HG02840 (cell line): ENCODE measurements at regions not wholly inside any gene's neighbourhood (a gene's known extent, or its start where the extent isn't known, plus 50 kb on each side); places are given as distances from the start of the nearest gene placed in this dataset.

Experiments used
- ATAC-seq: cut with Tn5 transposase; IDR thresholded peaks from one replicate; pipeline ENCODE4 v1.9.1; 2021; ENCODE audit warnings: mild to moderate bottlenecking, moderate library complexity, moderate number of reproducible peaks; ENCODE audit not compliant: unreplicated experiment, low FRiP score

- ATAC-seq, result no peak
These were observed 167.4 kb downstream of the TMTC3 start for GRCh38 chr12:88309546-88309945.

- no peak for ATAC-seq
These were observed 168.0 kb downstream of the TMTC3 start for GRCh38 chr12:88310069-88310468.

- ATAC-seq, result no peak
These were observed 168.6 kb downstream of the TMTC3 start for GRCh38 chr12:88310666-88311065.

- ATAC-seq, result no peak
These were observed 171.4 kb downstream of the TMTC3 start for GRCh38 chr12:88313554-88313953.

DNA sequence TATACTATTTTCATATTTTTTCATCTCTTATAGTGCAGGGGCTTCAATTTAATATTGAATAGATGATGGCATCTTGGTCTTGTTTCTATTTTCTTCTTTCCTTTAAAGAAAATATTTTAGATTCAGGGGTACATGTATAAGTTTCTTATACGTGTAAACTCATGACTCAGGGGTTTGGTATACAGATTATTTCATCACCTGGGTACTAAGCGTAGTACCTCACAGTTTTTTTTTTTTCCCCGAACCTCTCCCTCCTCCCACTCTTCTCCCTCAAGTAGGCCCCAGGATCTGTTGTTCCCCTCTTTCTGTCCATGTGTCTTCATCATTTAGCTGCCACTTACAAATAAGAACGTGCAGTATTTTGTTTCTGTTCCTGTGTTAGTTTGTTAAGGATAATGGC, 172.6 kb downstream of the TMTC3 start:
- ATAC-seq, result no peak

DNA sequence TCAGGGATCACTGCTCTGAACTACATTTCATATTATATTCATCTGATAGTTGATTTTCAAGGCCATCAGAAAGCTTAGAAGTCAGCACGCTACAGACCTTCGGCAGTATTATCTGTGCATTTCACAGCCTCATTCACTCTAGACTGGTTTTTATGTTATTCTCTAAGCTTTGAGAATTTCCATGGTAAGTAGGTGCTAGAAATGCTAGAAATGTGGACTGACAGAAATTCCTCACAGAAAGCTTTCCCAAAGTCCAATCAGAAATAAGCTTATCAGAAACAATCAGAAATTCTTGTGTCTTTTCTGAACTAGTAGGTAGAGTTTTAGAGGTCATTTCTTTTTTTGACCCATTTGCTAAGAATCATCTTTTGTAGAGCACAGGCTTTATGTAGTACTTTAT, 176.6 kb downstream of the TMTC3 start:
- no peak for ATAC-seq

DNA sequence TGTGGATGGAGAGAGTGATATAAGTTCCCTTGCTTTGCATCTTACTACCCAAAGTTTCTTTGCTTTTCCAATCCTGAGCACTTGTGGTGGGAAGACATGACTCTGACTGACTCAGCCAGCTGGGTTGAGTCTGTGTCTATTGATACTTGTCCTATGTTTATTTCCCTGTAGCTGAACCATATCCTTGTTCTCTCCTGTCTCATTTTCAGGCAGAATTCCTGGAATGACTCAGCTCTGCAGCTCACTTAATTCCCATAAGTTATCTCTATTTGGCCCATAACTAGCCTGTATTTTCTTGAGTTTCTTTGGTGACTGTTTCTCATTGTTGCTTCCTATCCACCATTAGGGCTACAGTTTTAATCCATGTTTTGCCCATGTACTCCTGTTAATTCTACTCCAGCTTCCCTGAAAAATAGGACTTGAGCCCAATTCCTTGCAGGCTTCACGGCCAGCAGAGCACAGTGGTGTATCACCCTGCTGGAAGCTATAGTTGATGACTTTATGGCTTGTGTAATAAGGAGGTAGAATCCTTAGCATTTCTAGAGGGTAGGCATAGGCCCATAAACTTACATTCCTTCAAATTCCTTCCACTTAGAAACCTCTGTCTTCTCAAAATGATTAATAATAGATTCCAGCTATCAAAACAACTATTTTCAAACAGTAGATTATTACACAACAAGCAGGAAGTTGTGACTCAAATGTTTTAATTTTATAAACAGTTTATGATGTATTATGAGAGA, 183.1 kb downstream of the TMTC3 start:
- no peak for ATAC-seq

DNA sequence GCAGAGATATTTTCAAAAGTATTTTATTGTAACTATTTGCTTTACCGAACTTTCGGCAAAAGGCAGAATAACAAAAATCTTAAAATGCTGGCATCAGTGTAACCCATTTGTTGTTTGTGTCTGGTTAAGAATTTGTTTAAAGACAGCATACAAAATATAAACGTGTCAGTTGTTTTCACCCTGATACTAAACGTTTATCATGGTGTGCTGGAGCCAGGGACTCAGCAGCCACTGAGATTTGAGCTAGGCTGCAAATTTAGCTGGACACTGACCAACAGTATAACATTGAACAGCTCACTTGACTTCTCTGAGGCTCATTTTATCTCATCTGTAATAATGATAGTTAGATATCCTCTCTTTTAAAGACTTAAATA, 183.7 kb downstream of the TMTC3 start:
- no peak for ATAC-seq

- ATAC-seq, result no peak
These were observed 185.2 kb downstream of the TMTC3 start for GRCh38 chr12:88327276-88327675.

- ATAC-seq, result no peak
These were observed 186.0 kb downstream of the TMTC3 start for GRCh38 chr12:88328090-88328489.

DNA sequence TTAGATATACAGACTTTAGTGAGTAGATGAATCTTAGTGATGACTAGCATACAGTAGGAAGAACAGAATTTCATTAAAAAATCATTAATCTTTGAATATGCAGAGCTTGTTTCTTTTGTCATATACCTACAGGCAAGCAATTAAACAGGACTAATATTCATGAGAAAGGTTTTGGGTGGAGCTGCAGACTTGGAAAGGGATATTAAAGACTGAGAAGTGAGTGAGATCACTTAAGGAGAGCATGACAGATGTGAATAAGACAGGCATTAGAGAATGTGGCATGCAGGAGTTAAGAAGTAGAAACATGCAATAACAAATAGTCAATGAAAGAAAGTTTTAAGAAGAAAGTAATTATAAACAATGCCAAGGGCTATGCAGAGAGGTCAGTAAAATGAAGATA, 187.7 kb downstream of the TMTC3 start:
- no peak for ATAC-seq

DNA sequence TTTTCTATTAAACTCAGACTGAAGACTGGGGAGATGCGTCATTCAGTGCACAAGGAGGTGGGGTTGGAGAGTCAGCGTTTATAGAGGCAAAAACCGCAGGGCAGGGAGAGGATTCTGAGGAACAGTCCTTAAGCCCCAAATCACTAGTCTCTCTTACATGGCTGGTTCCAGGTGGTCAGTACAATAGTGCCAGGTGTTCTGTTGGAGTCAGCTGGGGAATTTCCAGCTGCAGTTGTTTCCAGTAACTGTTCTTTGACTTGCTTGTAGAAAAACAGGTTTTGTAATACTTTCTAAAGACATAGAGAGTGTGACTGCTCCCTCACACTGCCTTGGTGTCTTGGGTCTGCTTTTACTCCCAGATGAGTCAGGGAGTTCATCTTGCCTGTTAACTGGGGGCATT, 192.2 kb downstream of the TMTC3 start:
- ATAC-seq, result no peak

DNA sequence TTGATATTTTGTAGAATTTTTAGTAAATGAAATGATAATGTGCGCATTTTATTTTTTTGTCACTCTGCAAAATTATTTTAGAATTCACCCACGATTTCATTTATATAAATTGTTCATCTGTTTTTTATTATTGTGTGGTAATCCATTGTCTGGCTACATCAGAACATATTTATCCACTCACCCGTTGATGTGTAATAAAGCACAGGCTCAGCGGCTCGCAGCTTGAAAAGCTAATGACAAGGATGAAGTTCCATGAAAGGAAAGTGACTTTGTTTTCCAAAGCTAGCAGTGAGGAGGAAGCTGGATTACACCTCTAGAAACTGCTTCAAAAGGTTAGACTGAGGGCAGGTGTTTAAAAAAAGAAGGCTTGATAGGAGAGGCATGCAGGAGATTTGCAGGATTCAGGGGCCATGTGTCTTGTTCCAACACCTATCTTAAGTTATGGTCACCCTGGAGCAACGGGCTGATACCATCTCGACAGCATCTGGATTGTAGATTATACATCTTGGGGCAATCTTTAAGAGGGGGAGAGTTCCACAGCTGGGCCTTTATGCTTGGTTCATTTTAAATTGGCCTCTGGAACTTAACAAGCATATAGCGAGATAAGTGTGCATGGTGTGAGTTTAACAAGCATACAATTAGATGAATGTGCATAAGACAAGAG, 194.1 kb downstream of the TMTC3 start:
- ATAC-seq, result no peak

DNA sequence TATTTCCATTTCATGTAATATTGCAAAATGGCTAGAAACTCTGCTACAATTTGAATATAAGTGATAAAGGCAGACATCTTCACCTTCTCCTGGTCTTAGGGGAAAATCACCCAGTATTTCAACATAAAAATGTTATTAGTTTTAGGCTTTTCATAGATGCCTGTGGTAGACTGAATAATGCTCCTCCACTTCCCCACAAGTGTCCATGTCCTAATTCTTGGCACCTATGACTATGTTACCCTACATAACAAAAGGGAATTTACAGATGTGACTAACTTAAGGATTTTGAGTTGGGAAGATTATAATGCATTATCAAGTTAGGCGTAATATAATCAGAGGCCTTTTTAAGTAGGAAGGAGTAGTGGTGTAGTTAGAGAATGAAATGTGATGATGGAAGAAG, 196.4 kb downstream of the TMTC3 start:
- ATAC-seq, result no peak

DNA sequence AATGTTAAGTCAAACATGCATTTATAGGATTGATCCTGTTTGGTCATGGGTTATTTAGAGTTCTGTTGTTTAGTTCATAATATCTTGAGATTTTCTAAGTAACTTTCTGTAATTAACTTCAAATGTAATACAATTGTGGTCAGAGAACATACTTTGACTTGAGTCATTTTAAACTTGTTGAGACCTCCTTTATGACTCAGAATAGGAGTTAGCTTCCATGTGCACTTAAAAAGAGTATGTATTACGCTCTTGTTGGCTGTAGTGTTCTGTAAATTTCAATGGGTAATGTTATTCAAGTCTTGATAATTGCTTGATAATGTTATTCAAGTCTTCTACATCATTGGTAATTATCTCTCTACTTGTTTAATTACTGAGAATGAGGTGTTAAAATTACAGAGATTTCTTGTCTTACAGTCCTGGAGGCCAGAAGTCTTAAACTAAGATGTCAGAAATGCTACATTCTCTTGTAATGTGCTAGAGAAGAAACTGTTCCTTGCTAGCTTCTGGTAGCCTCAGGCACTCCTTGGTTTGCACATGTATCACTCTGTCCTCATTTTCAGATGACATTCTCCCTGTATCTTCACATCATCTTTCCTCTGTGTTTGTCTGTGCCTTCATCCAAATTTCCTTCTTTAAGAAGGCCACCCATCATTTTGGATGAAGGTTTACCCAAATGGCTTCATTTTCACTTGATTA, 197.3 kb downstream of the TMTC3 start:
- ATAC-seq, result no peak

DNA sequence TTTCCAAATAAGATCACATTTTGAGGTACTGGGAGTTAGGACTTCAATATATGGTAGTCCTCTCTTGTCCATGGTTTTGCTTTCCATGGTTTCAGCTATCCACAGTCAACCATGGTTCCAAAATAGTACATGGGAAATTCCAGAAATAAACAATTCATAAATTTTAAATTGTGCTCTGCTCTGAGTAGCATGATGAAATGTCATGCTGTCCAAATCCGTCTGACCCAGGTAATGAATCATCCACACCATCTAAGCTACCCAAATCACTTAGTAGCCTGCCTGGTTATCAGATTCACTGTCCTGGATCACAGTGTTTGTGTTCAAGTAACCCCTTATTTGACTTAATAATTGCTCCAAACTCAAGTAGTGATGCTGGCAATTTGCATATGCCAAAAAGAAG, 197.9 kb downstream of the TMTC3 start:
- ATAC-seq, result no peak

- no peak for ATAC-seq
These were observed 200.2 kb downstream of the TMTC3 start for GRCh38 chr12:88342251-88342806.

- ATAC-seq, result no peak
These were observed 209.0 kb downstream of the TMTC3 start for GRCh38 chr12:88351146-88351545.

GRCh38 chr12:88354691-88355090, 212.6 kb downstream of the TMTC3 start:
- no peak for ATAC-seq

DNA sequence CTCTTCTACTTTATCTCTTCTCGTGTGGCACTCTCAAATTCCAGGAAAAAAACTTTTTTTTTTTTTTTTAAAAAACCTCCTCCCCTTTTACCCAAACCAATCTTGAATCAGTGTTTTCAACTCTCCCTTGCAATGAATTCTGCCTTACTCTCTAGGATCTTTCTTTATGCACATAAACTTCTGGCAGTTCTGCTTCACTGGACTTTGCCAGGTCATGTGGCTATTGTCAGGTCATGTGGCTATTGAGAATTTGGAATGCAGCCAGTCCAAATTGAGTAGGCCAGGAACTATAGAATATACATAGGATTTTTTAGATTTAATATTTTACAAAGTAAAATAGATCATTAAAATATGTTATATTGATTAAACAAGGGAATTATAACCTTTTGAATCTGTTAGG, 218.2 kb downstream of the TMTC3 start:
- no peak for ATAC-seq

DNA sequence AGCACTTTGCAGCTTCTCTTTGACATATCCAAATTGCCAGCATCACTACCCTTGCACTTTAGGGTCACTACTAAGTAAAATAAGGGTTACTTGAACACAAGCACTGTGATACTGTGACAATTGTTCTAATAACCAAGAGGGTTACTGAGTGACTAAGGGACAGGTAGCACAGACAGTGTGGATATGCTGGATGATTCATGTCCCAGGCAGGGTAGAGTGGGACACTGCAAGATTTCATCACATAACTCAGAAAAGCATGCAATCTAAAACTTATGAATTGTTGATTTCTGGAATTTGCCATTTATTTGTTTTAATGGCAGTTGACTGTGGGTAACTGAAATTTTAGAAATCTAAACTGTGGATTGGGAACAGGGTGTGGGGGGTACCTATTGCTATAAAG, 218.8 kb downstream of the KITLG start:
- ATAC-seq, result no peak
